Stimulated activated CD4-positive, alpha-beta T cell treated with anti-CD3 and anti-CD28 coated beads, Interleukin-2, amount 100 ng/mL, for 4 hours (primary cell): ENCODE measurements at regions not wholly inside any gene's neighbourhood (a gene's known extent, or its start where the extent isn't known, plus 50 kb on each side); places are given as distances from the start of the nearest gene placed in this dataset.

Source experiments
- DNase-seq: peaks from one replicate; pipeline ENCODE4 v3.0.0-alpha.2; 2020; ENCODE audit warnings: low read depth

GRCh38 chr14:101122237-101123141 is 219.0 kb upstream of the RTL1 start:
- DNase-seq = no peak

- DNase-seq = no peak
Observed at GRCh38 chr14:101123618-101124510, 220.3 kb upstream of the RTL1 start.

- DNase-seq = no peak
Observed at GRCh38 chr14:101124815-101125214, 221.3 kb upstream of the RTL1 start.

GRCh38 chr14:101125313-101125712 is 221.8 kb upstream of the RTL1 start:
- DNase-seq = no peak

GRCh38 chr14:101125719-101126651 is 222.5 kb upstream of the RTL1 start:
- DNase-seq = no peak

- DNase-seq = no peak
Observed at GRCh38 chr14:101126731-101127130, 223.2 kb upstream of the RTL1 start.

- no peak for DNase-seq
Observed at GRCh38 chr14:101127224-101127623, 223.7 kb upstream of the RTL1 start.

GRCh38 chr14:101128478-101129321 is 225.2 kb upstream of the RTL1 start:
- DNase-seq = no peak

GRCh38 chr14:101129521-101130167 is 226.1 kb upstream of the RTL1 start:
- no peak for DNase-seq

- DNase-seq = no peak
Observed at GRCh38 chr14:101130861-101131260, 227.3 kb upstream of the RTL1 start.

- no peak for DNase-seq
Observed at GRCh38 chr14:101131451-101131916, 228.0 kb upstream of the RTL1 start.

GRCh38 chr14:101132051-101132571 is 228.6 kb upstream of the RTL1 start:
- DNase-seq = no peak

GRCh38 chr14:101132588-101132987 is 229.1 kb upstream of the RTL1 start:
- DNase-seq = no peak

- no peak for DNase-seq
Observed at GRCh38 chr14:101133068-101133467, 229.5 kb upstream of the RTL1 start.

GRCh38 chr14:101134161-101134631 is 230.7 kb upstream of the RTL1 start:
- no peak for DNase-seq

- DNase-seq = no peak
Observed at GRCh38 chr14:101134851-101135433, 231.4 kb upstream of the RTL1 start.

GRCh38 chr14:101135796-101136742 is 232.5 kb upstream of the RTL1 start:
- no peak for DNase-seq

GRCh38 chr14:101137234-101137633 is 233.7 kb upstream of the RTL1 start:
- no peak for DNase-seq
